WTC11 (cell line): ENCODE measurements at regions not wholly inside any gene's neighbourhood (a gene's known extent, or its start where the extent isn't known, plus 50 kb on each side); places are given as distances from the start of the nearest gene placed in this dataset.

ENCODE experiments used
- ATAC-seq: fragments of 200-7000 bp; cut with Tn5 transposase; 2 replicates; pipeline ENCODE4 v1.10.0; 2021; ENCODE audit warnings: mild to moderate bottlenecking, moderate library complexity
- CTCF ChIA-PET: fragments of 300-600 bp; sonication (Branson Sonifier 250); formaldehyde crosslinking; loops from one replicate; lab custom pipeline; 2021; ENCODE audit warnings: antibody characterized with exemption; lab: Charles Lee
- POLR2A ChIA-PET: fragments of 350-600 bp; sonication (Branson Sonifier 250); formaldehyde crosslinking; loops from one replicate; lab custom pipeline; 2021; ENCODE audit warnings: antibody characterized with exemption; lab: Charles Lee
- DNase-seq: peaks from one replicate; pipeline ENCODE4 v3.0.0; 2021; ENCODE audit warnings: low spot score
- H3K27ac Mint-ChIP-seq: 2 replicates; pipeline ENCODE4 v1.8.0; 2021; ENCODE audit warnings: mixed read lengths
- H3K27me3 Mint-ChIP-seq: 2 replicates; pipeline ENCODE4 v1.8.0; 2021; ENCODE audit warnings: low read depth, mild to moderate bottlenecking, moderate library complexity, mixed read lengths
- H3K36me3 Mint-ChIP-seq: 2 replicates; pipeline ENCODE4 v1.8.0; 2021; ENCODE audit warnings: mixed read lengths
- H3K4me1 Mint-ChIP-seq: 2 replicates; pipeline ENCODE4 v1.8.0; 2022; ENCODE audit warnings: mixed read lengths
- H3K4me3 Mint-ChIP-seq: 2 replicates; pipeline ENCODE4 v1.8.0; 2021; ENCODE audit warnings: mild to moderate bottlenecking, moderate library complexity, mixed read lengths
- H3K9me3 Mint-ChIP-seq: 2 replicates; pipeline ENCODE4 v1.8.0; 2021; ENCODE audit warnings: mixed read lengths
- AR ChIP-seq: fragments of 250-450 bp; sonication (Bioruptor Pico); IDR thresholded peaks from 2 replicates; pipeline ENCODE4 v1.9.0; 2021; ENCODE audit warnings: mild to moderate bottlenecking
- ARID4B ChIP-seq: sonication (generic); formaldehyde crosslinking; IDR thresholded peaks from 2 replicates; pipeline ENCODE4 v1.8.0; 2023; ENCODE audit warnings: missing genetic modification reagents, mild to moderate bottlenecking, borderline replicate concordance
- ATF1 ChIP-seq: sonication (generic); formaldehyde crosslinking; IDR thresholded peaks from 2 replicates; pipeline ENCODE4 v1.8.1; 2023; ENCODE audit warnings: mild to moderate bottlenecking, moderate library complexity, missing genetic modification reagents
- FOXK1 ChIP-seq: sonication (generic); formaldehyde crosslinking; IDR thresholded peaks from 2 replicates; pipeline ENCODE4 v1.8.0; 2022; ENCODE audit warnings: mild to moderate bottlenecking, moderate library complexity, missing genetic modification reagents
- FOXP1 ChIP-seq: sonication (generic); formaldehyde crosslinking; IDR thresholded peaks from 2 replicates; pipeline ENCODE4 v1.8.0; 2022; ENCODE audit warnings: missing genetic modification reagents, mild to moderate bottlenecking, moderate library complexity, borderline replicate concordance
- GRHL2 ChIP-seq: fragments of 250-450 bp; sonication (Bioruptor Pico); IDR thresholded peaks from 2 replicates; pipeline ENCODE4 v1.8.0; 2022; ENCODE audit warnings: mild to moderate bottlenecking, moderate library complexity; ENCODE audit not compliant: insufficient replicate concordance, severe bottlenecking
- HMGA2 ChIP-seq: fragments of 250-450 bp; sonication (Bioruptor Pico); IDR thresholded peaks from 2 replicates; pipeline ENCODE4 v1.4.0; 2021; ENCODE audit warnings: mild to moderate bottlenecking, moderate library complexity
- MAX ChIP-seq: sonication (generic); formaldehyde crosslinking; IDR thresholded peaks from 2 replicates; pipeline ENCODE4 v1.8.0; 2022; ENCODE audit warnings: mild to moderate bottlenecking, missing genetic modification reagents
- NR1H2 ChIP-seq: sonication (generic); formaldehyde crosslinking; IDR thresholded peaks from 2 replicates; pipeline ENCODE4 v1.9.0; 2021; ENCODE audit warnings: mild to moderate bottlenecking, moderate library complexity, missing genetic modification reagents
- RELA ChIP-seq: sonication (generic); formaldehyde crosslinking; IDR thresholded peaks from 2 replicates; pipeline ENCODE4 v1.8.1; 2022; ENCODE audit warnings: missing genetic modification reagents, mild to moderate bottlenecking, borderline replicate concordance
- SMAD4 ChIP-seq: sonication (generic); formaldehyde crosslinking; IDR thresholded peaks from 2 replicates; pipeline ENCODE4 v1.8.0; 2022; ENCODE audit warnings: mild to moderate bottlenecking, missing genetic modification reagents
- TP53 ChIP-seq: sonication (generic); formaldehyde crosslinking; IDR thresholded peaks from 2 replicates; pipeline ENCODE4 v1.8.1; 2023; ENCODE audit warnings: mild to moderate bottlenecking, missing genetic modification reagents
- USF1 ChIP-seq: sonication (generic); formaldehyde crosslinking; IDR thresholded peaks from 2 replicates; pipeline ENCODE4 v1.8.0; 2022; ENCODE audit warnings: mild to moderate bottlenecking, missing genetic modification reagents
- ZBTB21 ChIP-seq: sonication (generic); formaldehyde crosslinking; IDR thresholded peaks from 2 replicates; pipeline ENCODE4 v1.8.1; 2023; ENCODE audit warnings: mild to moderate bottlenecking, missing genetic modification reagents, borderline replicate concordance
- TF ChIP-seq, protein P1 (sequence below): sonication (generic); formaldehyde crosslinking; IDR thresholded peaks from 2 replicates; pipeline ENCODE4 v1.8.1; 2023; ENCODE audit warnings: mild to moderate bottlenecking, missing genetic modification reagents, moderate library complexity
- TF ChIP-seq, protein P2 (sequence below): sonication (generic); formaldehyde crosslinking; IDR thresholded peaks from 2 replicates; pipeline ENCODE4 v1.8.1; 2022; ENCODE audit warnings: mild to moderate bottlenecking, moderate library complexity, missing genetic modification reagents
- TF ChIP-seq, protein P3 (sequence below): fragments of 250-450 bp; sonication (Bioruptor Pico); conservative IDR thresholded peaks from 2 replicates; pipeline ENCODE4 v1.9.0; 2021; ENCODE audit warnings: mild to moderate bottlenecking
- TF ChIP-seq, protein P4 (sequence below): fragments of 250-450 bp; sonication (Bioruptor Pico); IDR thresholded peaks from 2 replicates; pipeline ENCODE4 v1.9.0; 2021; ENCODE audit warnings: moderate library complexity, mild to moderate bottlenecking, inconsistent platforms, borderline replicate concordance
- TF ChIP-seq, protein P5 (sequence below): fragments of 250-450 bp; sonication (Bioruptor Pico); IDR thresholded peaks from 2 replicates; pipeline ENCODE4 v1.9.0; 2021; ENCODE audit warnings: mild to moderate bottlenecking

DNA sequence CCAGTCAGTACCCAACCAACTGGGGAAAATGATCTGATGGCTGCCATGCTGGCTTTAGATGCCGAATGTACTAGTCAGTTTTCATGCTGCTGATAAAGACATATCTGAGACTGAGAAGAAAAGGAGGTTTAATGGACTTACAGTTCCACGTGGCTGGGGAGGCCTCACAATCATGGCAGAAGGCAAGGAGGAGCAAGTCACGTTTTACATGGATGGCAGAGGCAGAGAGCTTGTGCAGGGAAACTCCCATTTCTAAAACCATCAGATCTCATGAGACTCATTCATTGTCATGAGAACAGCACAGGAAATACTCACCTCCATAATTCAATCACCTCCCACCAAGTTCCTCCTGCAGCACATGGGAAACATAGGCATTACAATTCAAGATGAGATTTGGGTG, 508.9 kb upstream of the NRP1 start:
- peaks cover 47% of the 10 kb centered on the region for H3K9me3 Mint-ChIP-seq

GRCh38 chr10:33841678-33842077, 507.2 kb upstream of the NRP1 start:
- peaks cover 30% of the 10 kb centered on the region for H3K36me3 Mint-ChIP-seq
- no peak overlapping the region for H3K4me3 Mint-ChIP-seq
- no peaks in the 10 kb centered on the region for H3K27me3 Mint-ChIP-seq
- ATAC-seq = no peak
- CTCF ChIA-PET = no interaction called here
- TF ChIP-seq FOXK1 (CRISPR knock-in tag) (no peak), AR (CRISPR knock-in tag) (no peak), SMAD4 (CRISPR knock-in tag) (no peak), RELA (CRISPR knock-in tag) (no peak), ARID4B (CRISPR knock-in tag) (no peak), ZBTB21 (CRISPR knock-in tag) (no peak), MAX (CRISPR knock-in tag) (no peak), USF1 (CRISPR knock-in tag) (no peak), FOXP1 (no peak), HMGA2 (CRISPR knock-in tag) (no peak), NR1H2 (CRISPR knock-in tag) (no peak), TP53 (no peak), ATF1 (CRISPR knock-in tag) (no peak)
- TF ChIP-seq, protein P1, sequence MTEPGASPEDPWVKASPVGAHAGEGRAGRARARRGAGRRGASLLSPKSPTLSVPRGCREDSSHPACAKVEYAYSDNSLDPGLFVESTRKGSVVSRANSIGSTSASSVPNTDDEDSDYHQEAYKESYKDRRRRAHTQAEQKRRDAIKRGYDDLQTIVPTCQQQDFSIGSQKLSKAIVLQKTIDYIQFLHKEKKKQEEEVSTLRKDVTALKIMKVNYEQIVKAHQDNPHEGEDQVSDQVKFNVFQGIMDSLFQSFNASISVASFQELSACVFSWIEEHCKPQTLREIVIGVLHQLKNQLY = no peak
- TF ChIP-seq, protein P2, sequence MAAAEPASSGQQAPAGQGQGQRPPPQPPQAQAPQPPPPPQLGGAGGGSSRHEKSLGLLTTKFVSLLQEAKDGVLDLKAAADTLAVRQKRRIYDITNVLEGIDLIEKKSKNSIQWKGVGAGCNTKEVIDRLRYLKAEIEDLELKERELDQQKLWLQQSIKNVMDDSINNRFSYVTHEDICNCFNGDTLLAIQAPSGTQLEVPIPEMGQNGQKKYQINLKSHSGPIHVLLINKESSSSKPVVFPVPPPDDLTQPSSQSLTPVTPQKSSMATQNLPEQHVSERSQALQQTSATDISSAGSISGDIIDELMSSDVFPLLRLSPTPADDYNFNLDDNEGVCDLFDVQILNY = no peak
- TF ChIP-seq, protein P3, sequence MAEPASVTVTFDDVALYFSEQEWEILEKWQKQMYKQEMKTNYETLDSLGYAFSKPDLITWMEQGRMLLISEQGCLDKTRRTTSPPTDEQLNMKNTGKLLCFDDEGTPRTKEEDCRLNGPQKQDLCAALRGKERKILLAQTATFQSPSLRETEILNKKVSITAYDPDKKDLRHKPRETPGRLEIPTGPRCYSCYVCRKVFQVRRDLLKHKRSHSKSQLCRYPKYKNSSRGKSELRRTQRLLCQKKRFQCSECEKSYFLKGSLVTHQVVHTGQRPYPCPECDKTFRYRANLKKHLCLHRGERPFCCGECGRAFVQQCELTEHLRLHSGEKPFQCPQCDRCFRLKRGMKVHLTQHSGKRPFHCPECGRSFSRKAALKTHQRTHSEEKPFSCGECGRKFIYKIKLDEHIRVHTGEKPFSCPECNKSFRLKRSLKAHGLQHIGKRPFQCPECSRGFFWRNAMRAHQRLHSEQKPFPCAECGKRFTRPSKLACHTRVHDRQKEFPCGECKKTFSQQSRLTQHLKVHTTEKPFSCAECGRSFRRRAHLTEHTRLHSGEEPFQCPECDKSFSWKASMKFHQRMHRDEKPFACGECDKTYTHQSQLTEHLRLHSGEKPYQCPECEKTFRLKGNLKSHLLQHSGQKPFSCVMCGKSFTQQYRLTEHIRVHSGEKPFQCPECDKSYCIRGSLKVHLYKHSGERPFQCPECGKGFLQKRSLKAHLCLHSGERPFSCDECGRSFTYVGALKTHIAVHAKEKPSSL (CRISPR knock-in tag) = no peak
- TF ChIP-seq, protein P4, sequence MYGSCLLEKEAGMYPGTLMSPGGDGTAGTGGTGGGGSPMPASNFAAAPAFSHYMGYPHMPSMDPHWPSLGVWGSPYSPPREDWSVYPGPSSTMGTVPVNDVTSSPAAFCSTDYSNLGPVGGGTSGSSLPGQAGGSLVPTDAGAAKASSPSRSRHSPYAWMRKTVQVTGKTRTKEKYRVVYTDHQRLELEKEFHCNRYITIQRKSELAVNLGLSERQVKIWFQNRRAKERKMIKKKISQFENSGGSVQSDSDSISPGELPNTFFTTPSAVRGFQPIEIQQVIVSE (CRISPR knock-in tag) = no peak
- TF ChIP-seq, protein P5, sequence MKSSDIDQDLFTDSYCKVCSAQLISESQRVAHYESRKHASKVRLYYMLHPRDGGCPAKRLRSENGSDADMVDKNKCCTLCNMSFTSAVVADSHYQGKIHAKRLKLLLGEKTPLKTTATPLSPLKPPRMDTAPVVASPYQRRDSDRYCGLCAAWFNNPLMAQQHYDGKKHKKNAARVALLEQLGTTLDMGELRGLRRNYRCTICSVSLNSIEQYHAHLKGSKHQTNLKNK (CRISPR knock-in tag) = no peak
- H3K27ac Mint-ChIP-seq = no peak overlapping the region
- H3K9me3 Mint-ChIP-seq = peaks cover 40% of the 10 kb centered on the region
- DNase-seq = no peak
- POLR2A ChIA-PET = no interaction called here
- peaks cover 4% of the 10 kb centered on the region; the same call in 1 of the 2 replicates for H3K4me1 Mint-ChIP-seq

More for the DNA sequence above, 508.9 kb upstream of the NRP1 start:
- Mint-ChIP-seq H3K4me1 (peaks cover 2% of the 10 kb centered on the region; the same call in 1 of the 2 replicates), H3K27me3 (no peaks in the 10 kb centered on the region; the same call in 1 of the 2 replicates), H3K27ac (no peak overlapping the region), H3K36me3 (peaks cover 30% of the 10 kb centered on the region), H3K4me3 (no peak overlapping the region)
- ChIA-PET POLR2A (no interaction called here), CTCF (no interaction called here)
- TF ChIP-seq GRHL2 (CRISPR knock-in tag) = no peak
- DNase-seq (no peak), ATAC-seq (no peak)
